Pancreas (tissue), 10 donors: ENCODE measurements at regions not wholly inside any gene's neighbourhood (a gene's known extent, or its start where the extent isn't known, plus 50 kb on each side); places are given as distances from the start of the nearest gene placed in this dataset.

Experiments
- ATAC-seq, 4 donors: fragments of 200-7000 bp; cut with Tn5 transposase; one replicate each; pipeline versions ENCODE4 v1.8.0 to v1.9.1; 2020; ENCODE audit warnings: mild to moderate bottlenecking in 4 of 4, moderate library complexity in 4 of 4
- DNase-seq, 6 donors: peaks; one replicate each; pipeline ENCODE4 v3.0.0-alpha.2; 2020
- FAIRE-seq: peaks from 2 replicates; lab custom pipeline; 2012; peaks lifted over from hg19 to GRCh38; lab: Jason Lieb, UNC
- H3K27ac ChIP-seq, 4 donors: fragments of 200-600 bp; sonication (generic); 1 replicate in 3 of 4; 2 replicates in 1 of 4; pipeline versions ENCODE4 v1.5.0 to v1.8.0; 2020
- H3K27me3 ChIP-seq, 4 donors: fragments of 200-600 bp; one replicate each; pipeline ENCODE4 v1.8.0; 2021
- H3K36me3 ChIP-seq, 3 donors: fragments of 200-600 bp; sonication (generic) in 1 of 3; one replicate each; pipeline versions ENCODE4 v1.5.0 to v1.8.0; 2020 to 2021
- H3K4me1 ChIP-seq, 3 donors: fragments of 200-600 bp; one replicate each; pipeline ENCODE4 v1.8.0; 2021
- H3K4me3 ChIP-seq, 4 donors: fragments of 200-600 bp; sonication (generic) in 2 of 4; one replicate each; pipeline versions ENCODE4 v1.5.0 to v1.8.0; 2020 to 2021
- H3K9me3 ChIP-seq, 4 donors: fragments of 200-600 bp; one replicate each; pipeline ENCODE4 v1.8.0; 2021
- WGBS, 2 donors: extraction: QIAGEN DNeasy Blood & Tissue Kit; methylation state at CpG; one replicate each; pipeline ENCODE4 v1.1.7; 2013; 5-methylcytosine and 5-hydroxymethylcytosine counted together
- intact Hi-C, 3 donors: fragments of 100-400 bp; cut with DNase I; formaldehyde crosslinking; loops; one replicate each; pipeline versions ENCODE4 v1.11.1 to v1.14.2; 2022
- TF ChIP-seq, protein P1 (sequence below), 4 donors: fragments of 200-600 bp; sonication (generic) in 3 of 4; IDR thresholded peaks; one replicate each; pipeline versions ENCODE4 v1.5.0 to v1.8.0; 2021; ENCODE audit warnings: antibody characterized with exemption in 4 of 4
- donor health status: healthy with polysubstance abuse.
- donor health status: DM: no; HTN: no; CAD: no; lungs with moderate emphysema.
- donor health status: DM: no; HTN: no; CAD: no.
- donor health status: control.
- donor health status: control.
- donor health status: Bipolar disorder and iron deficiency.
- donor health status: DM: yes; HTN: yes; CAD: no.
- donor health status: DM: no; HTN: no; CAD: no.
- donor health status: DM: no; HTN: no; CAD: no.
- donor health status: DM: yes; HTN: yes; CAD: no.

DNA sequence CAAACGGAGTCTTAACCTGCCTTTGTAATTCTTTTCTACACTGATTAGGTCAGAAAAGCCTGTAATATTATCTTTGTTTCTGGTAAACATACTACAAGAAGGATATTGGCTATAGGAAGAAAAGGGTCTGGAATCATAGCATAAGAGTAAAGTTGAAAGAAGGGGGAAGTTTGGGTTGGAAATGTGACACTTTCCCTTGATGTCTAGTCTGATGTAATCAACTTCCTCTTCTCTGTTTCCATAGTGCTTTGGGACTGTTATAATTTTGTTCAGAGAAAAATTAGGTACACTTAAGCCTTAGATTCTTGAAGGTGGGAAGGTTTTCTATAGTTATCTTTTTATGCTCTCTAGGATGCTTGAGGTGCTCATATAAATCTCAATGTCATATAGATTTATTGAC lies 322.2 kb downstream of the AEBP2 start:
- 84 to 85% methylated on average over 1 of the region's 1 CpG for WGBS, 2 donors
- FAIRE-seq, result no peak

DNA sequence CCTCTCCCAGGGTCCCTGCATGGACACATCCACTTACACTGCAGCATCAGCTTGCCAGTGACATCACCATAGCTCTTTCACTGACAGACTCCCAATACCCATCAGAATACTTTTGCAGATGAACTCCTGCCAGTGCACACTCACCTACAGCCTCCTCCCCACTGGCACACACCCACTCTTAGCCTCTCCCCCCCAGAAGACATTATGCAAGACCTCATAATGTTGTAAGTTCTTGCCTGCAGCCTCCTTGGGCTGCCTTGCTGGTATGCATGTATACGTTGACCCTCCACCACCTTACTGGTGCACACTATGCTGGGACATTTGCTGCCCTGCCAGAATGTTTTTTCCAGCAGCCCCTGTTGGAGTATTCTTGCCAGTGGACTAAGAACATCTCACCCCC lies 324.2 kb downstream of the AEBP2 start:
- TF ChIP-seq, protein P1, sequence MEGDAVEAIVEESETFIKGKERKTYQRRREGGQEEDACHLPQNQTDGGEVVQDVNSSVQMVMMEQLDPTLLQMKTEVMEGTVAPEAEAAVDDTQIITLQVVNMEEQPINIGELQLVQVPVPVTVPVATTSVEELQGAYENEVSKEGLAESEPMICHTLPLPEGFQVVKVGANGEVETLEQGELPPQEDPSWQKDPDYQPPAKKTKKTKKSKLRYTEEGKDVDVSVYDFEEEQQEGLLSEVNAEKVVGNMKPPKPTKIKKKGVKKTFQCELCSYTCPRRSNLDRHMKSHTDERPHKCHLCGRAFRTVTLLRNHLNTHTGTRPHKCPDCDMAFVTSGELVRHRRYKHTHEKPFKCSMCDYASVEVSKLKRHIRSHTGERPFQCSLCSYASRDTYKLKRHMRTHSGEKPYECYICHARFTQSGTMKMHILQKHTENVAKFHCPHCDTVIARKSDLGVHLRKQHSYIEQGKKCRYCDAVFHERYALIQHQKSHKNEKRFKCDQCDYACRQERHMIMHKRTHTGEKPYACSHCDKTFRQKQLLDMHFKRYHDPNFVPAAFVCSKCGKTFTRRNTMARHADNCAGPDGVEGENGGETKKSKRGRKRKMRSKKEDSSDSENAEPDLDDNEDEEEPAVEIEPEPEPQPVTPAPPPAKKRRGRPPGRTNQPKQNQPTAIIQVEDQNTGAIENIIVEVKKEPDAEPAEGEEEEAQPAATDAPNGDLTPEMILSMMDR (IDR thresholded peaks at IDR 0.05), result no peak
- no peaks in the 10 kb centered on the region for H3K36me3 ChIP-seq
- DNase-seq (no peak), FAIRE-seq (no peak), ATAC-seq (no peak)
- 84 to 100% methylated on average over 1 of the region's 1 CpG for WGBS, 2 donors
- H3K4me1 ChIP-seq, result no peaks in the 10 kb centered on the region
- H3K9me3 ChIP-seq, result no peaks in the 10 kb centered on the region
- no peak overlapping the region for H3K4me3 ChIP-seq
- intact Hi-C loops, result no loop called here
- H3K27me3 ChIP-seq, result no peaks in the 10 kb centered on the region
- H3K27ac ChIP-seq, result no peak overlapping the region

More for the DNA sequence above, 322.2 kb downstream of the AEBP2 start:
- no peak overlapping the region for H3K4me3 ChIP-seq
- no peaks in the 10 kb centered on the region for H3K36me3 ChIP-seq
- no peak overlapping the region for H3K27ac ChIP-seq
- TF ChIP-seq, protein P1 (IDR thresholded peaks at IDR 0.05), result no peak
- intact Hi-C loops, result no loop called here
- no peaks in the 10 kb centered on the region for H3K4me1 ChIP-seq
- DNase-seq (no peak), ATAC-seq (peak in 1 of 4 donors; percentile 20)
- H3K27me3 ChIP-seq, result no peaks in the 10 kb centered on the region
- no peaks in the 10 kb centered on the region for H3K9me3 ChIP-seq

DNA sequence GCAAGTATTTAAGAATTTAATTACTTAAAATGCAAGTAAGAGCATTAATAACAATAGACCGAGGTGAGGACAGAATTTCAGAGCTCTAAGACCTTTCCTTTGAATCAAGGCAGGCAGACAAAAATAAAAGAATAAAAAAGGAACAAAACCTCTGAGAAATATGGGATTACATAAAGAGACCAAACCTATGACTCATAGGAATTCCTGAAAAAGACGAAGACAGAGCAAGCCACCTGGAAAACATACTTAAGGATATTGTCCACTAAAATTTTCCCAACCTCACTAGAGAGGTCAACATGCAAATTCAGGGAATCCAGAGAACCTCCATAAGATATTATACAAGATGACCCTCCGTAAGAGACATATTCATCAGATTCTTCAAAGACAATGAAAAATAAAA lies 325.1 kb downstream of the AEBP2 start:
- no peak overlapping the region for H3K27ac ChIP-seq
- TF ChIP-seq, protein P1 (IDR thresholded peaks at IDR 0.05), result no peak
- FAIRE-seq (no peak), ATAC-seq (no peak), DNase-seq (no peak)
- no peaks in the 10 kb centered on the region for H3K9me3 ChIP-seq
- no peaks in the 10 kb centered on the region for H3K27me3 ChIP-seq
- H3K36me3 ChIP-seq, result no peaks in the 10 kb centered on the region
- H3K4me3 ChIP-seq, result no peak overlapping the region
- WGBS, 2 donors, result 83 to 89% methylated on average over 3 of the region's 3 CpGs
- intact Hi-C loops, result no loop called here
- no peaks in the 10 kb centered on the region for H3K4me1 ChIP-seq

DNA sequence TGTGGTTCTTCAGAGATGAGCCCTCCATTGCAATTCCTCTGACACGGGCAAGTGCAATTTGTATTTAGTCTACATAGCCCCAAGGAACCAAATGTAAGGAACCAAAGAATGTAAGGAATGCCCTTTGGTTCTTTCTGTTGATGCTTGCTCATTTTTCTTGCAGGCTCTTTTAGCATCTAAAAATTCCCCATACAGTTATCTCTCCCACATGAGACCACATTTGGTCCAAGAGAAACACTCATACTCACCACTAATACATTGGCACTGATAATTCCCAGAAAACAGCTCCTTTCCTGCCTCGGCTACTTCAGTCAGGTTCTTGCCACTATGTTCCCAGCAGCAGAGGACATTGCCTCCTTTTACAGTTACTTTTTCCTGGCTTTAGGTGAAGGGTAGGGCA lies 332.6 kb downstream of the AEBP2 start:
- DNase-seq (no peak), FAIRE-seq (no peak), ATAC-seq (no peak)
- 65 to 70% methylated on average over 2 of the region's 2 CpGs for WGBS, 2 donors
- Histone ChIP-seq H3K27ac (no peak overlapping the region), H3K4me3 (no peak overlapping the region), H3K27me3 (no peaks in the 10 kb centered on the region), H3K4me1 (no peaks in the 10 kb centered on the region), H3K9me3 (no peaks in the 10 kb centered on the region), H3K36me3 (no peaks in the 10 kb centered on the region)
- intact Hi-C loops, result no loop called here
- TF ChIP-seq, protein P1 (IDR thresholded peaks at IDR 0.05), result no peak

DNA sequence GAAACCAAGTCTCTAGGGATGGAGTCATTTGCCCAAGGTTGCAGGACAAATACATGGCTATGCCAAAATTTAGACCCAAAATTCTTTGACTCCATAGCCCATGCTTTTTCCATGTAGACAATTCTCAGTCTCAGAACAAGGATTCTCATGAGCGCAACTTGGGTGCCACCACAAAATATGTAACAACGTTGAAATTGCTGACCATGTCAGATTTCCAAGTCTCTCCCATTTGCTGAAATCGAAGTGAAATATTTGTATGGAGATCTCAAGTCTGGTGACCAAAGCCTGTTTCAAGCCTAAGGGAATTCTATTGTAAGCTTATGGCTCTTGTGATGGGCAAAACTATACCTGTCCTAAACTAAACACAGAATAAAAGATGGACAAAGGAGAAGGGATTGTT lies 333.5 kb downstream of the AEBP2 start:
- DNase-seq (no peak), FAIRE-seq (no peak), ATAC-seq (no peak)
- no peak overlapping the region for H3K4me3 ChIP-seq
- WGBS, 2 donors, result 76 to 90% methylated on average over 3 of the region's 3 CpGs
- no peaks in the 10 kb centered on the region for H3K4me1 ChIP-seq
- TF ChIP-seq, protein P1 (IDR thresholded peaks at IDR 0.05), result no peak
- H3K27ac ChIP-seq, result no peak overlapping the region
- intact Hi-C loops, result no loop called here
- no peaks in the 10 kb centered on the region for H3K9me3 ChIP-seq
- H3K36me3 ChIP-seq, result no peaks in the 10 kb centered on the region
- H3K27me3 ChIP-seq, result no peaks in the 10 kb centered on the region
